Heart left ventricle (tissue), 16 donors: ENCODE measurements at regions not wholly inside any gene's neighbourhood (a gene's known extent, or its start where the extent isn't known, plus 50 kb on each side); places are given as distances from the start of the nearest gene placed in this dataset.

Experiments
- ATAC-seq, 4 donors: fragments of 200-7000 bp; cut with Tn5 transposase; one replicate each; pipeline ENCODE4 v1.9.1; 2020 to 2022; ENCODE audit warnings: moderate library complexity in 4 of 4, mild to moderate bottlenecking in 3 of 4, moderate number of reproducible peaks in 1 of 4
- DNase-seq, 5 donors: peaks; one replicate each; pipeline ENCODE4 v3.0.0-alpha.2; 2020
- H3K27ac ChIP-seq, 12 donors: fragments of 200-600 bp; sonication (generic) in 4 of 12; one replicate each; pipeline versions ENCODE4 v1.5.0 to v1.8.0; 2016 to 2022; ENCODE audit warnings: mild to moderate bottlenecking in 2 of 12
- H3K27me3 ChIP-seq, 9 donors: fragments of 200-600 bp; sonication (generic) in 2 of 9; one replicate each; pipeline versions ENCODE4 v1.5.1 to v1.8.0; 2016 to 2022; ENCODE audit warnings: mild to moderate bottlenecking in 3 of 9
- H3K36me3 ChIP-seq, 9 donors: fragments of 200-600 bp; sonication (generic) in 2 of 9; one replicate each; pipeline versions ENCODE4 v1.5.0 to v1.8.0; 2018 to 2022; ENCODE audit warnings: mild to moderate bottlenecking in 2 of 9
- H3K4me1 ChIP-seq, 12 donors: fragments of 200-600 bp; sonication (generic) in 4 of 12; one replicate each; pipeline versions ENCODE4 v1.5.0 to v1.8.0; 2016 to 2022; ENCODE audit warnings: mild to moderate bottlenecking in 3 of 12
- H3K4me3 ChIP-seq, 12 donors: fragments of 200-600 bp; sonication (generic) in 4 of 12; one replicate each; pipeline versions ENCODE4 v1.5.0 to v1.8.0; 2017 to 2022; ENCODE audit warnings: mild to moderate bottlenecking in 9 of 12, moderate library complexity in 4 of 12
- H3K9me3 ChIP-seq, 12 donors: fragments of 200-600 bp; sonication (generic) in 4 of 12; one replicate each; pipeline versions ENCODE4 v1.5.0 to v1.8.0; 2016 to 2022; ENCODE audit warnings: mild to moderate bottlenecking in 1 of 12
- CTCF ChIP-seq, 12 donors: fragments of 200-600 bp; sonication (generic) in 4 of 12; IDR thresholded peaks; one replicate each; pipeline versions ENCODE4 v1.5.0 to v1.8.0; 2018 to 2022; ENCODE audit warnings: antibody characterized with exemption in 12 of 12, mild to moderate bottlenecking in 5 of 12
- POLR2A ChIP-seq, 2 donors: fragments of 450-650 bp; IDR thresholded peaks; one replicate each; pipeline ENCODE4 v1.6.1; 2017; ENCODE audit warnings: antibody characterized with exemption in 2 of 2, mild to moderate bottlenecking in 2 of 2, moderate library complexity in 2 of 2
- WGBS, 4 donors: extraction: QIAGEN DNeasy Blood & Tissue Kit in 2 of 4; methylation state at CpG; one replicate each; pipeline versions ENCODE4 v1.1.5 to v1.1.7; 2013 to 2018; 5-methylcytosine and 5-hydroxymethylcytosine counted together
- intact Hi-C, 10 donors: fragments of 100-400 bp; cut with DNase I; formaldehyde crosslinking; loops; one replicate each; pipeline versions ENCODE4 v1.11.1 to v1.14.2; 2022
- donor health status: ischemic (EF 13 %, LVEDD 7.1; RV severe dilation, severe dysfunction).
- donor health status: healthy with polysubstance abuse.
- donor health status: DM: no; HTN: yes; CAD: no.
- donor health status: DM: no; HTN: no; CAD: no.
- donor health status: ischemic (EF 25% LVEDD 6.9; RV normal size, moderate dysfunction).
- donor health status: ischemic (EF 25% LVEDD 5.7; RV mildly dilated, moderate dysfunction).
- donor health status: healthy.
- donor health status: DM: yes; HTN: yes; CAD: no.
- donor health status: ischemic (EF 35%, LVEDD 5.7; RV mildly dilated, moderate dysfunction).
- donor health status: nonischemic (EF 11% LVEDD 7.7; RV severe dilation, severe dysfunction).
- donor health status: DM: yes; HTN: yes; CAD: no.
- donor health status: PGD.
- donor health status: ischemic (EF 29% LVEDD 5.4; RV normal size, mild dysfunction).
- donor health status: nonischemic (EF 23%, LVEDD 6.1; RV moderate dilation, normal function).

- WGBS, 4 donors, result 73 to 83% (median 80%) methylated on average over 2 of the region's 2 CpGs
- Histone ChIP-seq H3K27ac (no peak overlapping the region), H3K4me3 (no peak overlapping the region), H3K4me1 (no peaks in the 10 kb centered on the region), H3K27me3 (no peaks in the 10 kb centered on the region), H3K36me3 (no peaks in the 10 kb centered on the region), H3K9me3 (peaks cover 0 to 9% (median 0%) of the 10 kb centered on the region in 12 donors)
- no peak for TF ChIP-seq CTCF (IDR thresholded peaks at IDR 0.05)
- no peak for TF ChIP-seq POLR2A (IDR thresholded peaks at IDR 0.05)
- ATAC-seq (no peak), DNase-seq (no peak)
- intact Hi-C loops, result no loop called here
Measured at GRCh38 chr15:87387766-87388165, 868.8 kb downstream of the NTRK3 start.

- 45 to 56% (median 53%) methylated on average over 3 of the region's 3 CpGs for WGBS, 4 donors
- DNase-seq, result no peak
- Histone ChIP-seq H3K27ac (no peak overlapping the region), H3K4me1 (no peaks in the 10 kb centered on the region), H3K36me3 (no peaks in the 10 kb centered on the region), H3K9me3 (peaks cover 0 to 16% (median 5%) of the 10 kb centered on the region in 12 donors), H3K27me3 (no peaks in the 10 kb centered on the region), H3K4me3 (no peak overlapping the region)
- intact Hi-C loops, result no loop called here
- TF ChIP-seq CTCF (IDR thresholded peaks at IDR 0.05) (no peak), POLR2A (IDR thresholded peaks at IDR 0.05) (no peak)
- no peak for ATAC-seq
Measured at GRCh38 chr15:87374339-87374738, 882.2 kb downstream of the NTRK3 start.

GRCh38 chr15:87369269-87369668 is 887.3 kb downstream of the NTRK3 start:
- no peaks in the 10 kb centered on the region for H3K4me1 ChIP-seq
- peaks cover 0 to 12% (median 0%) of the 10 kb centered on the region in 12 donors for H3K9me3 ChIP-seq
- H3K27ac ChIP-seq, result no peak overlapping the region
- TF ChIP-seq CTCF (IDR thresholded peaks at IDR 0.05) (no peak), POLR2A (IDR thresholded peaks at IDR 0.05) (no peak)
- DNase-seq (no peak), ATAC-seq (no peak)
- H3K36me3 ChIP-seq, result no peaks in the 10 kb centered on the region
- no peak overlapping the region for H3K4me3 ChIP-seq
- no peaks in the 10 kb centered on the region for H3K27me3 ChIP-seq
- intact Hi-C loops, result loop anchor here in 1 of 10 donors (5.0 kb wide), 1 partner anchor 52 kb away; no protein-coding TSS in a partner anchor

- H3K27ac ChIP-seq, result no peak overlapping the region
- ATAC-seq (no peak), DNase-seq (no peak)
- peaks cover 0 to 12% (median 0%) of the 10 kb centered on the region in 12 donors for H3K9me3 ChIP-seq
- TF ChIP-seq CTCF (IDR thresholded peaks at IDR 0.05) (no peak), POLR2A (IDR thresholded peaks at IDR 0.05) (no peak)
- no peak overlapping the region for H3K4me3 ChIP-seq
- WGBS, 4 donors, result 40 to 66% (median 61%) methylated on average over 2 of the region's 2 CpGs
- H3K27me3 ChIP-seq, result no peaks in the 10 kb centered on the region
- no peaks in the 10 kb centered on the region for H3K36me3 ChIP-seq
- no peaks in the 10 kb centered on the region for H3K4me1 ChIP-seq
- intact Hi-C loops, result loop anchor here in 1 of 10 donors (5.0 kb wide), 1 partner anchor 51 kb away; no protein-coding TSS in a partner anchor
Measured at GRCh38 chr15:87368511-87368910, 888.0 kb downstream of the NTRK3 start.
